ENCODE measurements at regions not wholly inside any gene's neighbourhood (a gene's known extent, or its start where the extent isn't known, plus 50 kb on each side); places are given as distances from the start of the nearest gene placed in this dataset.
"Not testable (repeated sequence)": the region's sequence is repeated elsewhere in the genome, so short reads cannot be mapped to it uniquely, and the experiment has no call there.

DNA sequence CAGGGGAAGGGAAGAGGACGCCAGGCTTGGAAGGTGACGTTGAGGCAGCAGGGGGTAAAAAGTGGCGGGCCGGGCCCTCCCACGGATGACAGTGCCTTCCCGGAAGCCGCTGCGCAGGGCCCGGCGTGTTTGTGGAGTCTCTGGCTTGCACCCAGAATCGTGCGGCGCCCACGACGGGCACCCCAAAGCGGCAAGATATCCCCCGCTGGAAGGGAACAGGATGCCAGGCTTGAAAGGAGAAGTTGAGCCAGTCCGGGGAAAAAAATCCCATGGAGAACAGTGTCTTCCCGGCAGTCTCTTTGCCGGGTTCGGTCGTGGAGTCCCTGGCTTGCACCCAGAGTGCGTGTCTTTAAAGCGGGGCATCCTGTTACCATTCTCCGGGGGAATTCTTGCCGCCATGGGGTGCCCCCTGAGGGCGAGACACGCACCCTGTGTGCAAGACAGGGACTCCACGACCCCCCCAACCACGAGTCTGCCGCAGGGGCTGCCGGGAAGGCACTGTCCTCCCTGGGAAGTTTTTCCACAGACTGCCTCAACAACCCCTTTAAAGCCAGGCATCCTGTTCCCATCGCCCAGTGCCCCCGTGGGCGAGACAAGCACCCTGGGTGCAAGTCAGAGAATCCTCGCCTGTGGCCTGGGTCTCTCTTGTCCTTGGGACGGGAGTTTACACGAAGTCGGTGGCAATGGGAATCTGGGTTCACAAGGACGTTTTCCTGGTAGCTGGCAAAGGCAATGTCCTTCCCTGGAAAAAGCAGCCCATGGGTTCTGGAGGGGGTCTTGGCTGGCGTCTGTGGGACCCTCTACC, 156.1 kb upstream of the ALG10B start:
- DNase-seq, result no peak

- DNase-seq, result no peak
Observed at GRCh38 chr12:38161123-38162000, 155.2 kb upstream of the ALG10B start.

DNA sequence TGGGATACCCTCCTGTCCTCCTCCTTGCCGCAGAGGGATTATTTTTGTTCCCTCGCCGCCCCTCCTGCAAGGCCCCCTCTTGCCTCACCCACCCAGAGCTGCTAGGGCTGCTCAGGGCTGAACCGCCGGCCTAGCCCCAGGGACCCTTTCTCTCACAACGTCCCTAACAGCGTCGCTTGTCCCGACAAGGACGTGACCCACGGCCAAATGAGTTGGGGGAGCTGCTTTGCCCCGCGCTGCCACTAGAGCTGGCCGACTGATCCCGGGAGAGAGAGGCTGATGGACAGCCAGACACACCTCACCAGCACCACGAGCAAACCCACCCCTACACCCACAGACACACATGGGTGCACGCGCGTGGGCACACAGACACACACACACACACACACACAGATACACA, 154.6 kb upstream of the ALG10B start:
- DNase-seq, result no peak

GRCh38 chr12:38162708-38163441, 153.7 kb upstream of the ALG10B start:
- no peak for DNase-seq

DNA sequence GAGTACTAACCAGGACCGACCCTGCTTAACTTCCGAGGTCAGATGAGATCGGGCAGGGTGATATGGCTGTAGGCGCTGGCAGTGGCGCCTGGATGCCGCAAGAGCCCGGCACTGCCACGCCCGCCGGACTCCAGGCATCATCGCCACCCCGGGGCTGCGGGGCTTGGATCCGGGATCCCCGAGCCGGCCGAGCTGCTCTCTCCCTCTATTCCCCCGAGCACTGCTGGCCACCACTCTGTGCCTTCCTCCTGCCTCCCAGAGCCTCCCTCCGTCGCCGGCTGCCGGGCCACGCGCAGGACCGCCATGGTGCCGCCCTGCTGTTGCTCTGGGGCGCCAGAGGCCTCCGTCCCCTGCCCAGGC, 153.2 kb upstream of the ALG10B start:
- DNase-seq, result no peak

GRCh38 chr12:38166225-38166624, 150.3 kb upstream of the ALG10B start:
- no peak for DNase-seq

DNA sequence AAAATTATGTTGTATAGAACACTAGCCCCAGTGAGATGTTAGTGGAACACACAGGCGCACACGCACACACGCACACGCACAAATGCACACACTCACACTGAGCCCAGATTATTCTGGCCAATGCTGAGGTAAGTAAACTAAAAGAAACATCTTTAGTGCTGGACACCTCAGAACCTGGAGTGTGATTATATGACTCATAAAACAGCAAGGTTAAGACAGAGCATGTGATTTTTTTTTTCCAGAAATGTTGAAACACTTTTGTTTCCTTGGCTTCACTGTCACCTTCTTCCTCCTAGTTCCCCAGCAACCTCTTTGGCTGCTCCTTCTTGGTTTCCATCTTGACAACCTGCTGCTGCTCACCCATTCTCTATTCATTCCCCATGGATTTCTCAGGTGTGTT, 141.0 kb upstream of the ALG10B start:
- no peak for DNase-seq

DNA sequence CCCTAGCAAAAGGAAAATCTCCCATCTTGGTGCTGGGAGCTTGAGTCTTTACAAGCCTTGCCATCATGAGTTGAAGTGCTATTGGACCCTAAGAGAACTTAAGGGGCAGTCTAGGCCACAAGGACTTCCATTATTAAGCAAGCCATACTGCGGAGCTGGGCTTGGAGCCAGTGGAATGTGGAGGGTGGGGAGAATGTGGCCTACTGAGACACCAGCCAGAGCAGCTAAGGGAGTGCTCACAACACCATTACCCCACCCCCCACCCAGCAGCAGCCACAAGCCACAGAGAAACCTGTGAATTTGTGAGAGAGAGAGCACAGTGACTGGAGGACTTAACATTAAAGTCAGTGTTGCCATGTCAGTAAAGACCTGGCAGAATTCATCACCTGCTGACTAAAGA, 133.0 kb upstream of the ALG10B start:
- not testable (repeated sequence) for DNase-seq

DNA sequence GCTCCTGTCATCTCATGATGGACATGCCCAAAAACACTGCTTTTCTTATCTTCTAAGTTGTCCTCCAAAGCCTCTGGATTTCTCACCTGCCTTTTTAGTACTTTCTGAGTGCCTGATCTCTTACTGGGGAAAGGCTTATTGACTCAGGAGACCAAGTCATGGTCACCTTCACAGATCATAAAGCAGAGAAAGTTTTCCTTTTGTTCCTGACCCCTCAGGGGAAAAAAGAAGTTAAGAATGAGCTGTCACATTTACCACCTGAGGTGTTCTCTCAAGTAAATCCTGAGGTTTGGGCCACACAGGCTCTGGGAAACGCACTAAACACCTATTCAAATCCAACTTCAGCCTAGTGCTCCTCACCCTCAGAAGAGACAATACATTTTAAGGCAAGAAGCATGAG, 119.3 kb upstream of the ALG10B start:
- not testable (repeated sequence) for DNase-seq

GRCh38 chr12:38201461-38202276, 114.9 kb upstream of the ALG10B start:
- DNase-seq, result no peak

- DNase-seq, result no peak
Observed at GRCh38 chr12:38204831-38205230, 111.7 kb upstream of the ALG10B start.

DNA sequence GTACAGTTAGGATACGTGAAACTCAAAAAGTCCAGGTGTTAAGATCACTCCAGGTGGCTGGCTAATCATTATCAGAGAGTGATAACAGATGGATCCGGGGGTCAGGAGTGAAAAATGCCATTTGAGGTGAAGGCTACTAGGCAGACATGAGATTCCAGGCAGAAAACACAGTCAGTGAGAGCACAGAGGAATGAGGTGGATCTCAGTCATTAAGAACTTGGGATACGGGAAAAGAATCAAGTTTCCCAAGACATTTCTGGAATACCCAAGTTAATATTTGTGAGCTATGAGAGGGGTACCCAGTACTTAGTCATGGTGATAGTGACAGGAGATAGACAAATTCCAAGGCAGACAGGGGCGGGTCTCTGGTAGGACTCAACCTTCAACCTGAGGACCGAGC, 94.6 kb upstream of the ALG10B start:
- no peak for DNase-seq

GRCh38 chr12:38238328-38238727, 78.2 kb upstream of the ALG10B start:
- not testable (repeated sequence) for DNase-seq

DNA sequence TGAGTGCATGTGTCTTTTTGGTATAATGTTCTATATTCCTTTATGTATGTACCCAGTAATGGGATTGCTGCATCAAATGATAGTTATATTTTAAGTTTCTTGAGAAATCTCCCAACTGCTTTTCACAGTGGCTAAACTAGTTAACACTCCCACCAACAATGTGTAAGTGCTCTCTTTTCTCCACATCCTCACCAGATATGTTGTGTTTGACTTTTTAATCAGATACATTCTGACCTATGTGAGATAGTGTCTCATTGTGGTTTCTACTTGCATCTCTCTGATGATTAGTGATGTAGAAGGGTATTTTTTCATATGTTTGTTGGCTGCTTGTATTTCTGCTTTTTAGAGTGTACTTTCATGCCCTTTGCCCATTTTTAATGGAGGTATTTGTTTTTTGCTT, 62.8 kb upstream of the ALG10B start:
- no peak for DNase-seq

DNA sequence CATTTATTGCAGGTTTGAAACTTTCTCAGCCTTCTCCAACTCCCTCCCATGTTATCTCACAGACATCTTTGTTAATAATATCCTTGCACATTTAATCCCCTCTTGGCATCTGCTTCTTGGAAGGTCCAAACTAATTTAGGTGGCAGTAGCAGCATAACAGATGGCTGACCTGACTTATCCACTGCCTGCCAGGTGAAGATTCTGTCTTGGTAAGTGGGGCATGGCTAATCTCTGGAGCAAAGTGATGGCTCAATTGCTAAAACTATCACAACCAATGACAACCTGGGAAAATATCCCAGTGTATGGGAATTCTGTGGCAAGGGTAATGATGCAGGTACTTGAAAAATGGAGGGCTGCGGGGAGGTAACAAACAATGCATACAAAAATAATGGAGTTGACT, 58.2 kb upstream of the ALG10B start:
- DNase-seq, result no peak
